GM12878 (cell line): ENCODE measurements at regions not wholly inside any gene's neighbourhood (a gene's known extent, or its start where the extent isn't known, plus 50 kb on each side); places are given as distances from the start of the nearest gene placed in this dataset.

Experiments
- ATAC-seq: fragments of 200-7000 bp; cut with Tn5 transposase; 3 replicates; pipeline ENCODE4 v1.9.1; 2020; ENCODE audit warnings: mild to moderate bottlenecking, moderate library complexity
- BruUV-seq: library from RNA; stranded (reverse); fragments of 400-500 nt; replicated peaks from 2 replicates; lab custom pipeline; 2021; lab: Mats Ljungman, UMichigan
- CTCF ChIA-PET: fragments of 300-600 bp; sonication (Branson Sonifier 250); formaldehyde crosslinking; extraction: SDS; loops from one replicate; lab custom pipeline; 2021; ENCODE audit warnings: inconsistent platforms; lab: Yijun Ruan, JAX
- POLR2A ChIA-PET: fragments of 350-600 bp; formaldehyde crosslinking; extraction: SDS; loops from one replicate; lab custom pipeline; 2021; ENCODE audit warnings: inconsistent platforms; lab: Charles Lee
- RAD21 ChIA-PET: fragments of 300-600 bp; sonication (Branson Sonifier 250); formaldehyde crosslinking; loops from one replicate; lab custom pipeline; 2023; ENCODE audit warnings: antibody characterized with exemption; ENCODE audit not compliant: unreplicated experiment; lab: Charles Lee
- SMC1A ChIA-PET: fragments of 300-600 bp; sonication (Branson Sonifier 250); formaldehyde crosslinking; loops from one replicate; lab custom pipeline; 2023; ENCODE audit not compliant: unreplicated experiment, uncharacterized antibody; lab: Charles Lee
- DNase-seq: peaks from one replicate; pipeline ENCODE4 v3.0.0-alpha.2; 2011; ENCODE audit warnings: low read depth, low spot score
- FAIRE-seq: peaks from 3 replicates; lab custom pipeline; 2011; peaks lifted over from hg19 to GRCh38; lab: Jason Lieb, UNC
- H2AFZ ChIP-seq: 2 replicates; pipeline ENCODE4 v1.6.0; 2011; ENCODE audit warnings: low read depth, low read length, control low read depth; ENCODE audit not compliant: control insufficient read depth
- H3K27ac ChIP-seq: 2 replicates; pipeline ENCODE4 v1.5.1; 2011; ENCODE audit warnings: control low read depth; ENCODE audit not compliant: control insufficient read depth, insufficient read depth
- H3K27me3 ChIP-seq, 2 experiments: replicated peaks in 1 of 2; 2 replicates each; pipeline versions ENCODE4 v1.6.0 to v1.6.1; 2011; ENCODE audit warnings: low read length in 1 of 2; ENCODE audit not compliant: control insufficient read depth in 2 of 2, insufficient read depth in 2 of 2
- H3K36me3 ChIP-seq, 2 experiments: 2 replicates each; pipeline ENCODE4 v1.5.1; 2011; ENCODE audit warnings: low read length in 1 of 2; ENCODE audit not compliant: control insufficient read depth in 2 of 2, insufficient read depth in 2 of 2
- H3K4me1 ChIP-seq: 2 replicates; pipeline ENCODE4 v1.6.1; 2011; ENCODE audit warnings: mild to moderate bottlenecking, low read length, moderate library complexity, mixed read lengths; ENCODE audit not compliant: control insufficient read depth, insufficient read depth
- H3K4me2 ChIP-seq: 2 replicates; pipeline ENCODE4 v1.6.0; 2011; ENCODE audit warnings: control low read depth; ENCODE audit not compliant: control insufficient read depth, insufficient read depth
- H3K4me3 ChIP-seq: fragments of 200-600 bp; sonication (generic); 2 replicates; pipeline ENCODE4 v1.5.1; 2016
- H3K79me2 ChIP-seq: 2 replicates; pipeline ENCODE4 v1.6.0; 2011; ENCODE audit warnings: low read length; ENCODE audit not compliant: control insufficient read depth, insufficient read depth
- H3K9ac ChIP-seq: 2 replicates; pipeline ENCODE4 v1.8.0; 2011; ENCODE audit warnings: low read length, control low read depth, mixed read lengths; ENCODE audit not compliant: control insufficient read depth, insufficient read depth
- H3K9me3 ChIP-seq: replicated peaks from 3 replicates; pipeline ENCODE4 v1.5.1; 2011; ENCODE audit warnings: mild to moderate bottlenecking, low read length; ENCODE audit not compliant: control insufficient read depth, insufficient read depth
- H4K20me1 ChIP-seq: 2 replicates; pipeline ENCODE4 v1.6.0; 2011; ENCODE audit not compliant: control insufficient read depth, insufficient read depth
- BCL11A ChIP-seq: IDR thresholded peaks from 2 replicates; pipeline ENCODE4 v1.6.1; 2011; ENCODE audit warnings: low read depth, low read length
- E2F8 ChIP-seq: fragments of 450-650 bp; IDR thresholded peaks from 2 replicates; pipeline ENCODE4 v1.6.1; 2018; ENCODE audit warnings: mild to moderate bottlenecking, low read depth, moderate library complexity; ENCODE audit not compliant: partially characterized antibody
- EP300 ChIP-seq, 2 experiments: fragments of 150-350 bp in 1 of 2; IDR thresholded peaks; 2 replicates each; pipeline ENCODE4 v1.6.1; 2011 to 2012; ENCODE audit warnings: low read depth in 2 of 2, low read length in 2 of 2, borderline replicate concordance in 1 of 2, improper control_type of control experiment in 1 of 2, inconsistent platforms in 1 of 2; ENCODE audit not compliant: control insufficient read depth in 1 of 2
- ESRRA ChIP-seq: IDR thresholded peaks from 2 replicates; pipeline ENCODE4 v1.6.1; 2012; ENCODE audit warnings: mild to moderate bottlenecking, low read length, improper control_type of control experiment
- MEF2B ChIP-seq: fragments of 450-650 bp; IDR thresholded peaks from 2 replicates; pipeline ENCODE4 v1.6.1; 2018; ENCODE audit warnings: mild to moderate bottlenecking, moderate library complexity; ENCODE audit not compliant: partially characterized antibody, poor library complexity, severe bottlenecking
- MTA2 ChIP-seq: fragments of 450-650 bp; IDR thresholded peaks from 2 replicates; pipeline ENCODE4 v1.6.1; 2016; ENCODE audit warnings: low read depth, mild to moderate bottlenecking, moderate library complexity
- RCOR1 ChIP-seq: conservative IDR thresholded peaks from 2 replicates; pipeline ENCODE4 v1.6.1; 2012; ENCODE audit warnings: low read depth, low read length, improper control_type of control experiment
- SP1 ChIP-seq: IDR thresholded peaks from one replicate; pipeline ENCODE4 v1.6.1; 2011; ENCODE audit warnings: low read depth, low read length
- STAT3 ChIP-seq: IDR thresholded peaks from 2 replicates; pipeline ENCODE4 v1.6.1; 2011; ENCODE audit warnings: low read depth, low read length, improper control_type of control experiment
- TCF3 ChIP-seq: IDR thresholded peaks from 2 replicates; pipeline ENCODE4 v1.6.1; 2012; ENCODE audit warnings: low read depth, mild to moderate bottlenecking, low read length, borderline replicate concordance; ENCODE audit not compliant: insufficient read depth
- ZNF384 ChIP-seq: IDR thresholded peaks from 2 replicates; pipeline ENCODE4 v1.6.1; 2012; ENCODE audit warnings: low read depth, mild to moderate bottlenecking, low read length, improper control_type of control experiment, borderline replicate concordance
- WGBS: methylation state at CpG from one replicate; pipeline ENCODE4 v1.1.6; 2016; ENCODE audit warnings: low lambda C conversion rate; ENCODE audit not compliant: insufficient replicate concordance, insufficient coverage; ENCODE audit errors: missing lambda C conversion rate; 5-methylcytosine and 5-hydroxymethylcytosine counted together
- in situ Hi-C: fragments of 300-500 bp; cut with MboI; formaldehyde crosslinking; loops from 9 replicates; pipeline ENCODE4 v1.14.3; 2018; ENCODE audit warnings: mixed read lengths
- intact Hi-C: fragments of 100-400 bp; cut with micrococcal nuclease; formaldehyde crosslinking; loops from one replicate; pipeline ENCODE4 v1.14.2; 2022; ENCODE audit not compliant: unreplicated experiment
- TF ChIP-seq, protein P1 (sequence below): IDR thresholded peaks from 2 replicates; pipeline ENCODE4 v1.6.1; 2011; ENCODE audit warnings: low read depth, mild to moderate bottlenecking, low read length, moderate library complexity, borderline replicate concordance; ENCODE audit errors: extremely low read depth

DNA sequence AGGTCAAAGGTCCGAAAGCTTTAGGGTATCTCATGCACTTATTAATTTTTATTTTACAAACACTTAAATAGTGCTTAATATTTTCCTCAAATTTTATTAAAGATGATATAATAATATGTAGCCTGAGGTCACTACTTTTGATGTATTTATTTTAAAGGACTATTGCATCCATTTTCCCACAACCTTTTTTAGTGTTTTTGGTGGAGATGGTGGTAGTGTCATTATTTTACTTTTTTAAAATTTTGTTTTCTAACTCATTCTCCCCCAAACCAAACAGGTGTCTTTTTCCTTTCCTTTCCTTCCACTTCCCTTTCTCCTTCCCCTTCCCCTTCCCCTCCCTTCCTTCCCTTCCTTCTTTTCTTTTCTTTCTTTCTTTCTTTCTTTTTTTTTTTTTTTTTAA lies 328.6 kb downstream of the CYLC2 start (continued):
- TF ChIP-seq BCL11A (no peak), TCF3 (no peak), RCOR1 (no peak), E2F8 (no peak), SP1 (no peak), STAT3 (no peak)

GRCh38 chr9:103335461-103335860 lies 340.3 kb downstream of the CYLC2 start:
- Histone ChIP-seq H3K4me2 (no peak overlapping the region), H3K36me3 (no peaks in the 10 kb centered on the region), H3K79me2 (no peaks in the 10 kb centered on the region), H3K4me1 (no peaks in the 10 kb centered on the region), H4K20me1 (no peaks in the 10 kb centered on the region), H3K9ac (no peak overlapping the region), H3K27me3 (no peaks in the 10 kb centered on the region), H3K9me3 (no peaks in the 10 kb centered on the region), H3K4me3 (no peak overlapping the region), H3K27ac (no peak overlapping the region), H2AFZ (no peak overlapping the region)
- intact Hi-C loops (no loop called here), in situ Hi-C loops (no loop called here)
- no TSS peak for BruUV-seq
- RAD21 ChIA-PET, result no interaction called here
- DNase-seq, result no peak
- peak; percentile 82 for TF ChIP-seq MEF2B
- no peak for TF ChIP-seq ESRRA
- TF ChIP-seq, protein P1, sequence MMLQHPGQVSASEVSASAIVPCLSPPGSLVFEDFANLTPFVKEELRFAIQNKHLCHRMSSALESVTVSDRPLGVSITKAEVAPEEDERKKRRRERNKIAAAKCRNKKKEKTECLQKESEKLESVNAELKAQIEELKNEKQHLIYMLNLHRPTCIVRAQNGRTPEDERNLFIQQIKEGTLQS, result no peak
- TF ChIP-seq MTA2, result peak; percentile 77
- TF ChIP-seq ZNF384, result peak; percentile 37; the same call in 1 of the 2 replicates
- no peak for TF ChIP-seq EP300 (IDR thresholded peaks at IDR 0.05; ENCODE audit: borderline replicate concordance in 1 of 2, control insufficient read depth in 1 of 2, low read depth in 2 of 2, low read length in 2 of 2)
- POLR2A ChIA-PET, result no interaction called here
- no peak for ATAC-seq
- FAIRE-seq, result no peak
- CTCF ChIA-PET, result interaction anchor here (2.1 kb wide), 1 partner anchor 10 kb away, joined by 5 read pairs; no protein-coding TSS in a partner anchor
- WGBS, result 2% methylated on average over 3 of the region's 3 CpGs
- SMC1A ChIA-PET, result no interaction called here
